Mesenchymal stem cell (in vitro differentiated cells and primary cell): ENCODE measurements at regions not wholly inside any gene's neighbourhood (a gene's known extent, or its start where the extent isn't known, plus 50 kb on each side); places are given as distances from the start of the nearest gene placed in this dataset.

Experiments used
- DNase-seq: peaks from one replicate; pipeline ENCODE4 v3.0.0-alpha.2; 2013
- H2AFZ ChIP-seq: one replicate; pipeline ENCODE4 v1.6.1; 2013; ENCODE audit warnings: low read depth, mild to moderate bottlenecking, control low read depth, inconsistent platforms, low read length, moderate library complexity
- H2AK5ac ChIP-seq: 2 replicates; pipeline ENCODE4 v1.6.1; 2013; ENCODE audit warnings: low read length, moderate library complexity, mild to moderate bottlenecking, inconsistent platforms; ENCODE audit not compliant: severe bottlenecking
- H2BK120ac ChIP-seq: one replicate; pipeline ENCODE4 v1.6.1; 2013; ENCODE audit warnings: low read depth, mild to moderate bottlenecking, inconsistent platforms, low read length, moderate library complexity
- H2BK12ac ChIP-seq, 2 experiments: one replicate each; pipeline ENCODE4 v1.6.1; 2013; ENCODE audit warnings: inconsistent platforms in 2 of 2, low read length in 2 of 2, mild to moderate bottlenecking in 2 of 2, moderate library complexity in 2 of 2, control low read depth in 1 of 2
- H2BK15ac ChIP-seq: one replicate; pipeline ENCODE4 v1.6.1; 2013; ENCODE audit warnings: mild to moderate bottlenecking, low read depth, inconsistent platforms; ENCODE audit not compliant: poor library complexity, severe bottlenecking
- H2BK5ac ChIP-seq: 2 replicates; pipeline ENCODE4 v1.6.1; 2013; ENCODE audit warnings: low read depth, mild to moderate bottlenecking, low read length, control low read depth, inconsistent platforms; ENCODE audit not compliant: poor library complexity, severe bottlenecking
- H3K14ac ChIP-seq, 2 experiments: one replicate each; pipeline ENCODE4 v1.6.1; 2013; ENCODE audit warnings: inconsistent platforms in 2 of 2, low read length in 2 of 2, control low read depth in 1 of 2, mild to moderate bottlenecking in 1 of 2, moderate library complexity in 1 of 2
- H3K18ac ChIP-seq, 2 experiments: one replicate each; pipeline ENCODE4 v1.6.1; 2013; ENCODE audit warnings: inconsistent platforms in 2 of 2, low read length in 2 of 2, control low read depth in 1 of 2, low read depth in 1 of 2, mild to moderate bottlenecking in 1 of 2
- H3K23ac ChIP-seq, 2 experiments: one replicate each; pipeline ENCODE4 v1.6.1; 2013; ENCODE audit warnings: inconsistent platforms in 2 of 2, low read length in 2 of 2, mild to moderate bottlenecking in 2 of 2, moderate library complexity in 2 of 2, control low read depth in 1 of 2
- H3K27ac ChIP-seq: 2 replicates; pipeline ENCODE4 v1.5.1; 2013; ENCODE audit warnings: mild to moderate bottlenecking, moderate library complexity, low read length, control low read depth, inconsistent platforms; ENCODE audit not compliant: poor library complexity, severe bottlenecking
- H3K27me3 ChIP-seq, 2 experiments: 2 replicates each; pipeline versions ENCODE4 v1.6.1 to v1.7.0; 2013; ENCODE audit warnings: low read length in 2 of 2, mild to moderate bottlenecking in 2 of 2, moderate library complexity in 2 of 2, control low read depth in 1 of 2, inconsistent platforms in 1 of 2; ENCODE audit not compliant: control insufficient read depth in 1 of 2, insufficient read depth in 1 of 2
- H3K36me3 ChIP-seq, 2 experiments: 2 replicates each; pipeline versions ENCODE4 v1.6.1 to v1.7.0; 2013; ENCODE audit warnings: low read length in 2 of 2, control low read depth in 1 of 2, inconsistent platforms in 1 of 2, low read depth in 1 of 2, mild to moderate bottlenecking in 1 of 2; ENCODE audit not compliant: insufficient read depth in 2 of 2, control insufficient read depth in 1 of 2
- H3K4ac ChIP-seq, 2 experiments: one replicate each; pipeline ENCODE4 v1.6.1; 2013; ENCODE audit warnings: inconsistent platforms in 2 of 2, low read length in 2 of 2, mild to moderate bottlenecking in 2 of 2, moderate library complexity in 2 of 2, control low read depth in 1 of 2, low read depth in 1 of 2
- H3K4me1 ChIP-seq: 2 replicates; pipeline ENCODE4 v1.6.1; 2013; ENCODE audit warnings: low read depth, low read length, control low read depth; ENCODE audit not compliant: control insufficient read depth, insufficient read depth
- H3K4me2 ChIP-seq: 2 replicates; pipeline ENCODE4 v1.6.1; 2013; ENCODE audit warnings: low read length, mild to moderate bottlenecking, inconsistent platforms; ENCODE audit not compliant: poor library complexity, severe bottlenecking
- H3K4me3 ChIP-seq, 2 experiments: 2 replicates each; pipeline versions ENCODE4 v1.5.1 to v1.7.0; 2013; ENCODE audit warnings: low read length in 2 of 2, mild to moderate bottlenecking in 2 of 2, control low read depth in 1 of 2, low read depth in 1 of 2; ENCODE audit not compliant: insufficient read depth in 1 of 2
- H3K79me1 ChIP-seq: replicated peaks from 2 replicates; pipeline ENCODE4 v1.6.1; 2013; ENCODE audit warnings: mild to moderate bottlenecking, control low read depth, low read length, inconsistent platforms; ENCODE audit not compliant: poor library complexity, severe bottlenecking
- H3K9ac ChIP-seq: 2 replicates; pipeline ENCODE4 v1.7.0; 2013; ENCODE audit warnings: mild to moderate bottlenecking, low read length, moderate library complexity
- H3K9me3 ChIP-seq: 2 replicates; pipeline ENCODE4 v1.7.0; 2013; ENCODE audit warnings: mild to moderate bottlenecking, low read length; ENCODE audit not compliant: control insufficient read depth
- H4K8ac ChIP-seq: one replicate; pipeline ENCODE4 v1.6.1; 2013; ENCODE audit warnings: inconsistent platforms, mild to moderate bottlenecking, low read length, moderate library complexity
- H4K91ac ChIP-seq: one replicate; pipeline ENCODE4 v1.6.1; 2013; ENCODE audit warnings: mild to moderate bottlenecking, low read length, inconsistent platforms
- WGBS: methylation state at CpG from one replicate; pipeline ENCODE4 v1.1.7; 2013; ENCODE audit warnings: mixed read lengths; 5-methylcytosine and 5-hydroxymethylcytosine counted together

- Histone ChIP-seq H3K23ac (no peak overlapping the region), H3K27me3 (peaks cover 0 to 7% of the 10 kb centered on the region in 2 experiments), H3K4ac (no peak overlapping the region), H2BK15ac (no peak overlapping the region), H3K27ac (no peak overlapping the region), H3K18ac (no peak overlapping the region), H3K36me3 (no peaks in the 10 kb centered on the region), H3K79me1 (no peaks in the 10 kb centered on the region), H3K4me2 (no peak overlapping the region), H2BK120ac (no peak overlapping the region), H2AK5ac (no peak overlapping the region), H2AFZ (no peak overlapping the region), H4K91ac (no peak overlapping the region), H2BK5ac (no peak overlapping the region), H2BK12ac (no peak overlapping the region), H4K8ac (no peak overlapping the region), H3K4me1 (no peaks in the 10 kb centered on the region), H3K9me3 (peaks cover 22% of the 10 kb centered on the region), H3K9ac (no peak overlapping the region), H3K14ac (no peak overlapping the region), H3K4me3 (no peak overlapping the region)
- no peak for DNase-seq
- WGBS: 79% methylated on average over 5 of the region's 6 CpGs
Observed at GRCh38 chr5:2193142-2193541, 310.4 kb upstream of the IRX4 start.

DNA sequence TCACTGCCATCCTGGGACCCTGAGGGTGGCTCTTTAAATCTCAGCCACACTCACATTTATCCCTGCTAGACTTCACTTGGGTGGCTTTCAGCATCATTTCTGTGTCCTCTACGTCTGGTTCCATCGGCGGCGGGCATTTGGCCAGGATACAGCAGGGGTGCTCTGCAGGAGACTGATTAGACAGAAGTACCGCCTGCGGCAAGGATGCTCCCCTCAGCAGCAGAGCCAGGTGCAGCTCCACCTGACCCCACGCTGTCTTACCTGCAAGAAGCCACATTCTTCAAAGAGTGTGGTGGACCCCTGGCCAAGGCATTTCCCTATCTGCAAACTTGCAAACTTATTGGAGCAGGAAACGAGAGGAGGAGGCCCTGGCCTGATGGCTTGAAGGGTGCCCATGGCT is 309.8 kb upstream of the IRX4 start:
- no peak overlapping the region for H3K9ac ChIP-seq
- no peak for DNase-seq
- no peak overlapping the region for H3K4me2 ChIP-seq
- no peak overlapping the region for H3K18ac ChIP-seq
- no peaks in the 10 kb centered on the region for H3K36me3 ChIP-seq
- WGBS: 78% methylated on average over 8 of the region's 8 CpGs
- H3K4me1 ChIP-seq: no peaks in the 10 kb centered on the region
- peaks cover 22% of the 10 kb centered on the region for H3K9me3 ChIP-seq
- no peak overlapping the region for H2BK15ac ChIP-seq
- H3K4ac ChIP-seq: no peak overlapping the region
- no peak overlapping the region for H4K8ac ChIP-seq
- H3K27me3 ChIP-seq: peaks cover 0 to 7% of the 10 kb centered on the region in 2 experiments
- no peak overlapping the region for H3K27ac ChIP-seq
- H2AFZ ChIP-seq: no peak overlapping the region
- H2AK5ac ChIP-seq: no peak overlapping the region
- H2BK12ac ChIP-seq: no peak overlapping the region
- H2BK120ac ChIP-seq: no peak overlapping the region
- no peak overlapping the region for H3K23ac ChIP-seq
- H3K14ac ChIP-seq: no peak overlapping the region
- no peak overlapping the region for H2BK5ac ChIP-seq
- no peak overlapping the region for H4K91ac ChIP-seq
- H3K79me1 ChIP-seq: no peaks in the 10 kb centered on the region
- H3K4me3 ChIP-seq: no peak overlapping the region

- no peak overlapping the region for H2BK120ac ChIP-seq
- H2BK12ac ChIP-seq: no peak overlapping the region
- peaks cover 20% of the 10 kb centered on the region for H3K9me3 ChIP-seq
- H2AK5ac ChIP-seq: no peak overlapping the region
- H3K4me3 ChIP-seq: no peak overlapping the region
- peaks cover 0 to 7% of the 10 kb centered on the region in 2 experiments for H3K27me3 ChIP-seq
- no peak overlapping the region for H3K23ac ChIP-seq
- DNase-seq: no peak
- H3K18ac ChIP-seq: no peak overlapping the region
- H2AFZ ChIP-seq: no peak overlapping the region
- H3K9ac ChIP-seq: no peak overlapping the region
- H3K27ac ChIP-seq: no peak overlapping the region
- no peaks in the 10 kb centered on the region for H3K36me3 ChIP-seq
- H4K8ac ChIP-seq: no peak overlapping the region
- no peak overlapping the region for H3K4me2 ChIP-seq
- no peak overlapping the region for H2BK5ac ChIP-seq
- no peak overlapping the region for H3K14ac ChIP-seq
- no peak overlapping the region for H2BK15ac ChIP-seq
- H4K91ac ChIP-seq: no peak overlapping the region
- H3K79me1 ChIP-seq: no peaks in the 10 kb centered on the region
- no peaks in the 10 kb centered on the region for H3K4me1 ChIP-seq
- WGBS: 72% methylated on average over 6 of the region's 6 CpGs
- H3K4ac ChIP-seq: no peak overlapping the region
Observed at GRCh38 chr5:2191972-2192371, 309.2 kb upstream of the IRX4 start.

GRCh38 chr5:2190549-2190948 is 307.8 kb upstream of the IRX4 start:
- 63% methylated on average over 9 of the region's 9 CpGs for WGBS
- no peak overlapping the region for H2BK12ac ChIP-seq

More at GRCh38 chr5:2190549-2190948, 307.8 kb upstream of the IRX4 start:
- Histone ChIP-seq H3K36me3 (no peaks in the 10 kb centered on the region), H2BK5ac (no peak overlapping the region), H3K4me3 (no peak overlapping the region), H3K9me3 (peaks cover 8% of the 10 kb centered on the region), H2BK120ac (no peak overlapping the region), H3K27ac (no peak overlapping the region), H2AK5ac (no peak overlapping the region), H3K9ac (no peak overlapping the region), H3K79me1 (no peaks in the 10 kb centered on the region), H3K27me3 (peaks cover 0 to 7% of the 10 kb centered on the region in 2 experiments), H4K8ac (no peak overlapping the region), H4K91ac (no peak overlapping the region), H3K18ac (no peak overlapping the region), H2BK15ac (no peak overlapping the region), H3K4me1 (no peaks in the 10 kb centered on the region), H3K4me2 (no peak overlapping the region), H3K4ac (no peak overlapping the region), H2AFZ (no peak overlapping the region), H3K14ac (no peak overlapping the region), H3K23ac (no peak overlapping the region)
- DNase-seq: no peak
